DND-41 (cell line): ENCODE measurements at regions not wholly inside any gene's neighbourhood (a gene's known extent, or its start where the extent isn't known, plus 50 kb on each side); places are given as distances from the start of the nearest gene placed in this dataset.

Source experiments
- CTCF ChIP-seq: IDR thresholded peaks from 2 replicates; pipeline ENCODE4 v1.5.1; 2012; ENCODE audit warnings: borderline replicate concordance, low read length, moderate library complexity, mild to moderate bottlenecking; ENCODE audit not compliant: poor library complexity, severe bottlenecking; ENCODE audit errors: extremely low read depth
- EZH2 ChIP-seq: IDR thresholded peaks from 3 replicates; pipeline ENCODE4 v1.6.1; 2012; ENCODE audit warnings: borderline replicate concordance, low read depth, mild to moderate bottlenecking, moderate library complexity, low read length, inconsistent platforms; ENCODE audit not compliant: severe bottlenecking

- TF ChIP-seq EZH2 (no peak), CTCF (no peak)
Observed at GRCh38 chr11:106277484-106277883, 200.0 kb downstream of the AASDHPPT start.
